ENCODE measurements at regions not wholly inside any gene's neighbourhood (a gene's known extent, or its start where the extent isn't known, plus 50 kb on each side); places are given as distances from the start of the nearest gene placed in this dataset.

DNA sequence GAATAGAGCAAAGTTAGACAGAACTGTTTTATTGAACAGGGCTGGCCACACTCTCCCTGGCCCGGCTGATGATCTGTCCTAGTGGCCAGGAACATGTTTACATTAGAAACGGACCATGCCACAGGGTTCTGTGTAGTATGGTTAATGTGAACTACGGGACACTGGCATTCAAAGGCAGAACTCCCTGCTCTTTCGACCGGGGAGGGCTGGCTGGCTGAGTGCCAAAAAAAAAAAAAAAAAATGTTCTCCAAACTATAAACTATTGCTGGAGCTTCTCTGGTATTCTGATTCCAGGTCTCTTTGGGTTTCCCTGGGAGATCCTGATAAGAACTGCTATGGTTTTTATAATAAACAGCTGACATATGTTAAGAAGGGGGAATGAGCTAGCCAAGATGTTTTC lies 1262.6 kb upstream of the SORCS1 start:
- TF ChIP-seq, protein P1, sequence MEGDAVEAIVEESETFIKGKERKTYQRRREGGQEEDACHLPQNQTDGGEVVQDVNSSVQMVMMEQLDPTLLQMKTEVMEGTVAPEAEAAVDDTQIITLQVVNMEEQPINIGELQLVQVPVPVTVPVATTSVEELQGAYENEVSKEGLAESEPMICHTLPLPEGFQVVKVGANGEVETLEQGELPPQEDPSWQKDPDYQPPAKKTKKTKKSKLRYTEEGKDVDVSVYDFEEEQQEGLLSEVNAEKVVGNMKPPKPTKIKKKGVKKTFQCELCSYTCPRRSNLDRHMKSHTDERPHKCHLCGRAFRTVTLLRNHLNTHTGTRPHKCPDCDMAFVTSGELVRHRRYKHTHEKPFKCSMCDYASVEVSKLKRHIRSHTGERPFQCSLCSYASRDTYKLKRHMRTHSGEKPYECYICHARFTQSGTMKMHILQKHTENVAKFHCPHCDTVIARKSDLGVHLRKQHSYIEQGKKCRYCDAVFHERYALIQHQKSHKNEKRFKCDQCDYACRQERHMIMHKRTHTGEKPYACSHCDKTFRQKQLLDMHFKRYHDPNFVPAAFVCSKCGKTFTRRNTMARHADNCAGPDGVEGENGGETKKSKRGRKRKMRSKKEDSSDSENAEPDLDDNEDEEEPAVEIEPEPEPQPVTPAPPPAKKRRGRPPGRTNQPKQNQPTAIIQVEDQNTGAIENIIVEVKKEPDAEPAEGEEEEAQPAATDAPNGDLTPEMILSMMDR (IDR thresholded peaks at IDR 0.05; ENCODE audit: poor library complexity, severe bottlenecking), result no peak
- TF ChIP-seq MXI1 (conservative IDR thresholded peaks at IDR 0.05; ENCODE audit: poor library complexity, severe bottlenecking), result no peak
